IMR-90 (cell line): ENCODE measurements at regions not wholly inside any gene's neighbourhood (a gene's known extent, or its start where the extent isn't known, plus 50 kb on each side); places are given as distances from the start of the nearest gene placed in this dataset.

Source experiments
- ATAC-seq: fragments of 200-7000 bp; cut with Tn5 transposase; 2 replicates; pipeline ENCODE4 v1.9.1; 2020; ENCODE audit warnings: low read depth, mild to moderate bottlenecking, moderate library complexity
- BruUV-seq: library from RNA; stranded (reverse); fragments of 400-500 nt; replicated peaks from 2 replicates; lab custom pipeline; 2021; lab: Mats Ljungman, UMichigan
- CTCF ChIA-PET: fragments of 300-600 bp; formaldehyde crosslinking; extraction: SDS; loops from one replicate; lab custom pipeline; 2021; ENCODE audit warnings: antibody characterized with exemption; lab: Yijun Ruan, JAX
- POLR2A ChIA-PET: fragments of 300-600 bp; sonication (Branson Sonifier 250); formaldehyde crosslinking; loops from one replicate; lab custom pipeline; 2022; ENCODE audit warnings: antibody characterized with exemption; ENCODE audit not compliant: unreplicated experiment; lab: Charles Lee
- DNase-seq: peaks from one replicate; pipeline ENCODE4 v3.0.0; 2013
- H2AFZ ChIP-seq: replicated peaks from 2 replicates; pipeline ENCODE3; 2013; ENCODE audit warnings: low read length, mild to moderate bottlenecking; ENCODE audit not compliant: poor library complexity
- H2AK5ac ChIP-seq: 2 replicates; pipeline ENCODE4 v1.6.1; 2013; ENCODE audit warnings: low read depth, low read length, inconsistent platforms
- H2AK9ac ChIP-seq: replicated peaks from 2 replicates; pipeline ENCODE3; 2013; ENCODE audit warnings: mild to moderate bottlenecking, low read depth, low read length, moderate library complexity; ENCODE audit not compliant: poor library complexity
- H2BK120ac ChIP-seq: 2 replicates; pipeline ENCODE4 v1.6.1; 2013; ENCODE audit warnings: low read depth, low read length, inconsistent platforms
- H2BK15ac ChIP-seq: 3 replicates; pipeline ENCODE4 v1.6.1; 2013; ENCODE audit warnings: low read depth, low read length, inconsistent platforms
- H2BK20ac ChIP-seq: 2 replicates; pipeline ENCODE4 v1.6.1; 2013; ENCODE audit warnings: low read depth, mild to moderate bottlenecking, inconsistent platforms, low read length, moderate library complexity
- H2BK5ac ChIP-seq: 2 replicates; pipeline ENCODE4 v1.6.1; 2013; ENCODE audit warnings: mild to moderate bottlenecking, low read depth, low read length, inconsistent platforms; ENCODE audit not compliant: poor library complexity, severe bottlenecking
- H3K14ac ChIP-seq: replicated peaks from 2 replicates; pipeline ENCODE4 v1.6.1; 2013; ENCODE audit warnings: low read depth, low read length, inconsistent platforms
- H3K18ac ChIP-seq: 2 replicates; pipeline ENCODE4 v1.6.1; 2013; ENCODE audit warnings: low read depth, low read length, control low read depth
- H3K23ac ChIP-seq: 2 replicates; pipeline ENCODE4 v1.6.1; 2013; ENCODE audit warnings: low read depth, low read length, inconsistent platforms
- H3K27ac ChIP-seq: 2 replicates; pipeline ENCODE4 v1.5.1; 2013; ENCODE audit warnings: mild to moderate bottlenecking, control low read depth, low read length; ENCODE audit not compliant: insufficient read depth
- H3K27me3 ChIP-seq: 2 replicates; pipeline ENCODE4 v1.6.1; 2013; ENCODE audit warnings: low read length; ENCODE audit not compliant: control insufficient read depth, insufficient read depth
- H3K36me3 ChIP-seq: 2 replicates; pipeline ENCODE4 v1.6.1; 2013; ENCODE audit warnings: low read length, mixed read lengths; ENCODE audit not compliant: control insufficient read depth, insufficient read depth
- H3K4ac ChIP-seq: 2 replicates; pipeline ENCODE4 v1.6.1; 2013; ENCODE audit warnings: low read depth, low read length, inconsistent platforms
- H3K4me1 ChIP-seq: 2 replicates; pipeline ENCODE4 v1.6.1; 2013; ENCODE audit warnings: low read length, mixed read lengths; ENCODE audit not compliant: control insufficient read depth, insufficient read depth
- H3K4me2 ChIP-seq: 2 replicates; pipeline ENCODE4 v1.6.1; 2013; ENCODE audit warnings: low read depth, mild to moderate bottlenecking, control low read depth, low read length, moderate library complexity
- H3K4me3 ChIP-seq: 2 replicates; pipeline ENCODE4 v1.5.1; 2013; ENCODE audit warnings: low read depth, mild to moderate bottlenecking, control low read depth, low read length, moderate library complexity; ENCODE audit not compliant: insufficient read depth
- H3K56ac ChIP-seq: 2 replicates; pipeline ENCODE4 v1.6.1; 2013; ENCODE audit warnings: low read length, inconsistent platforms; ENCODE audit not compliant: insufficient read depth; ENCODE audit errors: extremely low read depth
- H3K79me1 ChIP-seq, 2 experiments: 2 replicates each; pipeline ENCODE4 v1.6.1; 2013; ENCODE audit warnings: low read length in 2 of 2, inconsistent platforms in 1 of 2, low read depth in 1 of 2
- H3K9ac ChIP-seq: 2 replicates; pipeline ENCODE4 v1.6.1; 2013; ENCODE audit warnings: low read depth, low read length, control low read depth
- H3K9me1 ChIP-seq: 2 replicates; pipeline ENCODE4 v1.6.1; 2013; ENCODE audit warnings: low read length, inconsistent platforms; ENCODE audit not compliant: insufficient read depth
- H3K9me3 ChIP-seq: 2 replicates; pipeline ENCODE4 v1.6.1; 2013; ENCODE audit warnings: low read length; ENCODE audit not compliant: control insufficient read depth, insufficient read depth
- H4K20me1 ChIP-seq: 2 replicates; pipeline ENCODE4 v1.6.1; 2013; ENCODE audit warnings: low read length, inconsistent platforms; ENCODE audit not compliant: insufficient read depth
- H4K5ac ChIP-seq: 2 replicates; pipeline ENCODE4 v1.6.1; 2013; ENCODE audit warnings: mild to moderate bottlenecking, low read depth, low read length, control low read depth
- H4K8ac ChIP-seq, 2 experiments: 2 replicates each; pipeline ENCODE4 v1.6.1; 2013; ENCODE audit warnings: low read depth in 2 of 2, low read length in 2 of 2, control low read depth in 1 of 2, inconsistent platforms in 1 of 2
- H4K91ac ChIP-seq: 2 replicates; pipeline ENCODE4 v1.6.1; 2013; ENCODE audit warnings: low read depth, low read length, inconsistent platforms; ENCODE audit not compliant: insufficient read depth
- FOS ChIP-seq: fragments of 150-350 bp; IDR thresholded peaks from 2 replicates; pipeline ENCODE4 v1.6.1; 2016; ENCODE audit warnings: low read depth, low read length
- MAZ ChIP-seq: IDR thresholded peaks from 2 replicates; pipeline ENCODE4 v1.6.1; 2012; ENCODE audit warnings: low read depth, mild to moderate bottlenecking, low read length, improper control_type of control experiment, moderate library complexity, borderline replicate concordance
- POLR2A ChIP-seq: IDR thresholded peaks from 2 replicates; pipeline ENCODE4 v1.6.1; 2012; ENCODE audit warnings: mild to moderate bottlenecking, low read depth, low read length
- SMC3 ChIP-seq: fragments of 150-350 bp; IDR thresholded peaks from 2 replicates; pipeline ENCODE4 v1.6.1; 2016; ENCODE audit warnings: low read depth, mild to moderate bottlenecking, antibody characterized with exemption, low read length, moderate library complexity
- WGBS, 2 experiments: methylation state at CpG; one replicate each; pipeline versions ENCODE4 v1.1.5 to v1.1.7; 2013; ENCODE audit warnings: missing lambda C conversion rate in 2 of 2; ENCODE audit not compliant: insufficient read length in 1 of 2; ENCODE audit errors: extremely low coverage in 2 of 2; 5-methylcytosine and 5-hydroxymethylcytosine counted together
- dilution Hi-C: fragments of 300-500 bp; cut with HindIII; formaldehyde crosslinking; loops from one replicate; pipeline ENCODE4 v1.14.3; 2018; ENCODE audit warnings: low sequenced_read_pairs; ENCODE audit not compliant: unreplicated experiment
- in situ Hi-C: fragments of 300-500 bp; cut with MboI; formaldehyde crosslinking; loops from 3 replicates; pipeline ENCODE4 v1.14.3; 2019; ENCODE audit warnings: low sequenced_read_pairs, inconsistent platforms, mixed read lengths
- intact Hi-C: fragments of 100-400 bp; cut with micrococcal nuclease; formaldehyde crosslinking; loops from 2 replicates; pipeline ENCODE4 v1.10.0; 2022
- TF ChIP-seq, protein P1 (sequence below): fragments of 150-350 bp; IDR thresholded peaks from 2 replicates; pipeline ENCODE4 v1.6.1; 2017; ENCODE audit warnings: mild to moderate bottlenecking, antibody characterized with exemption, low read length, low read depth
- TF ChIP-seq, protein P2 (sequence below): fragments of 150-350 bp; IDR thresholded peaks from 2 replicates; pipeline ENCODE4 v1.6.1; 2016; ENCODE audit warnings: low read depth, mild to moderate bottlenecking, low read length, moderate library complexity, borderline replicate concordance

DNA sequence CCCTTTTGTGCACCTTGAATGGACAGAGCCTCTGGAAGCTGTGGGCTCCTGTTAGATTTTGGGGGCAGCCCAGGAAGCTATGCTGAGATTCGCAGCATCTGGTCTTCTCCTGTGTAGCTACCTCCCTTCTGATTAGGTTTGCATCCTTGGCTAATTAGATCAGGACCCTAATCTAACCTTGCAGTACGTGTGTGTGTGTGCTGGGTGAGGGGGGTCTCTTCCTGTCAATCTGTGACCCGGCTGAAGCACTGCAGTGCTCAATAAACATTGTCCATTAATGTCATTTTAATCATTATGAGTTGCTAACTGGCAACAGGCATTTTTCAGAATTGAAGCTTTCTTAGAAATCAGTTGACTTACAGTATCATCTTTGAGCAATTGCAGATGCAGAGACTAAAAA, 229.1 kb upstream of the STXBP5 start:
- Histone ChIP-seq H3K4ac (no peak overlapping the region), H2BK20ac (no peak overlapping the region), H2BK15ac (no peak overlapping the region), H3K4me3 (no peak overlapping the region), H4K20me1 (no peaks in the 10 kb centered on the region), H3K14ac (no peak overlapping the region), H3K4me2 (no peak overlapping the region), H4K8ac (no peak overlapping the region), H3K23ac (no peak overlapping the region), H4K91ac (no peak overlapping the region), H3K18ac (no peak overlapping the region), H3K9me1 (no peaks in the 10 kb centered on the region), H2BK5ac (no peak overlapping the region), H3K56ac (no peak overlapping the region), H2AFZ (no peak overlapping the region), H3K9ac (no peak overlapping the region), H3K27ac (no peak overlapping the region), H3K27me3 (no peaks in the 10 kb centered on the region), H2AK9ac (no peak overlapping the region), H3K79me1 (no peaks in the 10 kb centered on the region), H2BK120ac (no peak overlapping the region), H3K36me3 (no peaks in the 10 kb centered on the region), H3K9me3 (no peaks in the 10 kb centered on the region), H2AK5ac (no peak overlapping the region), H3K4me1 (no peaks in the 10 kb centered on the region), H4K5ac (no peak overlapping the region)
- in situ Hi-C loops (no loop called here), dilution Hi-C loops (no loop called here), intact Hi-C loops (no loop called here)
- no peak for DNase-seq
- no CpG with 5 or more reads among the region's 3 CpGs for WGBS, 2 experiments
- no peak for ATAC-seq
- TF ChIP-seq POLR2A: no peak
- no peak for TF ChIP-seq MAZ
- TF ChIP-seq SMC3: no peak
- TF ChIP-seq, protein P1, sequence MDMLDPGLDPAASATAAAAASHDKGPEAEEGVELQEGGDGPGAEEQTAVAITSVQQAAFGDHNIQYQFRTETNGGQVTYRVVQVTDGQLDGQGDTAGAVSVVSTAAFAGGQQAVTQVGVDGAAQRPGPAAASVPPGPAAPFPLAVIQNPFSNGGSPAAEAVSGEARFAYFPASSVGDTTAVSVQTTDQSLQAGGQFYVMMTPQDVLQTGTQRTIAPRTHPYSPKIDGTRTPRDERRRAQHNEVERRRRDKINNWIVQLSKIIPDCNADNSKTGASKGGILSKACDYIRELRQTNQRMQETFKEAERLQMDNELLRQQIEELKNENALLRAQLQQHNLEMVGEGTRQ: no peak
- TF ChIP-seq, protein P2, sequence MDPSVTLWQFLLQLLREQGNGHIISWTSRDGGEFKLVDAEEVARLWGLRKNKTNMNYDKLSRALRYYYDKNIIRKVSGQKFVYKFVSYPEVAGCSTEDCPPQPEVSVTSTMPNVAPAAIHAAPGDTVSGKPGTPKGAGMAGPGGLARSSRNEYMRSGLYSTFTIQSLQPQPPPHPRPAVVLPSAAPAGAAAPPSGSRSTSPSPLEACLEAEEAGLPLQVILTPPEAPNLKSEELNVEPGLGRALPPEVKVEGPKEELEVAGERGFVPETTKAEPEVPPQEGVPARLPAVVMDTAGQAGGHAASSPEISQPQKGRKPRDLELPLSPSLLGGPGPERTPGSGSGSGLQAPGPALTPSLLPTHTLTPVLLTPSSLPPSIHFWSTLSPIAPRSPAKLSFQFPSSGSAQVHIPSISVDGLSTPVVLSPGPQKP: no peak
- no peak for TF ChIP-seq FOS
- BruUV-seq: no TSS peak
- ChIA-PET POLR2A (no interaction called here), CTCF (no interaction called here)
